Loucy (cell line): ENCODE measurements at regions not wholly inside any gene's neighbourhood (a gene's known extent, or its start where the extent isn't known, plus 50 kb on each side); places are given as distances from the start of the nearest gene placed in this dataset.

ENCODE experiments used
- H2AFZ ChIP-seq: fragments of 200-600 bp; sonication (generic); 2 replicates; pipeline ENCODE4 v1.6.0; 2016; ENCODE audit warnings: antibody characterized with exemption, mild to moderate bottlenecking, low read length, moderate library complexity
- H3F3A ChIP-seq: fragments of 200-600 bp; 2 replicates; pipeline ENCODE4 v1.6.0; 2016; ENCODE audit warnings: antibody characterized with exemption, low read depth, mild to moderate bottlenecking
- H3K27me3 ChIP-seq: fragments of 200-600 bp; sonication (generic); 2 replicates; pipeline ENCODE4 v1.6.1; 2014; ENCODE audit warnings: low read length, mild to moderate bottlenecking; ENCODE audit not compliant: insufficient read depth, poor library complexity, severe bottlenecking
- H3K36me3 ChIP-seq: fragments of 200-600 bp; sonication (generic); 2 replicates; pipeline ENCODE4 v1.6.1; 2016; ENCODE audit warnings: low read length; ENCODE audit not compliant: insufficient read depth
- H3K4me1 ChIP-seq: fragments of 200-600 bp; sonication (generic); 2 replicates; pipeline ENCODE4 v1.5.1; 2014; ENCODE audit warnings: low read length, mild to moderate bottlenecking; ENCODE audit not compliant: insufficient read depth, poor library complexity, severe bottlenecking
- H3K4me2 ChIP-seq: fragments of 200-600 bp; sonication (generic); 2 replicates; pipeline ENCODE4 v1.6.0; 2014; ENCODE audit warnings: antibody characterized with exemption, low read length, low read depth, mild to moderate bottlenecking; ENCODE audit not compliant: poor library complexity, severe bottlenecking
- H3K4me3 ChIP-seq: fragments of 200-600 bp; sonication (generic); 2 replicates; pipeline ENCODE4 v1.5.1; 2014; ENCODE audit warnings: low read length, mild to moderate bottlenecking, mixed read lengths; ENCODE audit not compliant: poor library complexity, severe bottlenecking
- H3K79me2 ChIP-seq: fragments of 200-600 bp; sonication (generic); 2 replicates; pipeline ENCODE4 v1.6.1; 2014; ENCODE audit warnings: low read length; ENCODE audit not compliant: insufficient read depth
- H3K9ac ChIP-seq: fragments of 200-600 bp; sonication (generic); 2 replicates; pipeline ENCODE4 v1.6.0; 2014; ENCODE audit warnings: mild to moderate bottlenecking, low read depth, low read length, moderate library complexity; ENCODE audit not compliant: poor library complexity, severe bottlenecking
- H3K9me2 ChIP-seq: fragments of 200-600 bp; sonication (generic); replicated peaks from 2 replicates; pipeline ENCODE4 v1.6.1; 2016; ENCODE audit warnings: low read depth, low read length, mixed read lengths
- H3K9me3 ChIP-seq: fragments of 200-600 bp; sonication (generic); 2 replicates; pipeline ENCODE4 v1.6.1; 2014; ENCODE audit warnings: mild to moderate bottlenecking, antibody characterized with exemption, low read length, low read depth; ENCODE audit not compliant: insufficient read depth
- H4K20me1 ChIP-seq: fragments of 200-600 bp; sonication (generic); 2 replicates; pipeline ENCODE4 v1.6.0; 2014; ENCODE audit warnings: antibody characterized with exemption, low read length, mild to moderate bottlenecking; ENCODE audit not compliant: insufficient read depth, poor library complexity, severe bottlenecking
- EZH2phosphoT487 ChIP-seq: fragments of 200-600 bp; IDR thresholded peaks from 2 replicates; pipeline ENCODE4 v1.6.1; 2018; ENCODE audit warnings: antibody characterized with exemption, mild to moderate bottlenecking, moderate library complexity, borderline replicate concordance
- TF ChIP-seq, protein P1 (sequence below): fragments of 200-600 bp; sonication (generic); conservative IDR thresholded peaks from 2 replicates; pipeline ENCODE4 v1.5.1; 2014; ENCODE audit warnings: mild to moderate bottlenecking, antibody characterized with exemption, low read length

DNA sequence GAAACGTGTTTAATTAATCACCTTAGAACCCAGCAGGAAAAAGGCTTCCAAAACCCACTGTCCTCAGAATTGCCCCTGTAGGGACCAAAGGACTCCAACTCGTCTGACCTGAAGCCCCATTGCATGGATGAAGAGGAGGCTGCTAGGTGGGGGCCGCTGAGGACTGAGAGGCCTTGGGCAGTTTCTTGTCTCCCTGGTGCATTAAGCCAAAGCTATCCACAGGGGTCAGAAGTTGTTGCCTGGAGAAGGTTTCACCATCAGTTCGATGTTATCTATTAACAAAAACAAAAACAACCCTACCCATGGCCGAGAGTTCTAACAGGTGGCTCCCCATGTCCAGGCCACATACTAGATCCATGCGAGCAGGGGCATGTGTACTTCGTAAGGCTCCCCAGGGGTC is 120.9 kb upstream of the CD93 start:
- H3K9me3 ChIP-seq: no peaks in the 10 kb centered on the region
- H3K4me3 ChIP-seq: no peak overlapping the region
- H3K9ac ChIP-seq: no peak overlapping the region
- no peak overlapping the region for H2AFZ ChIP-seq
- no peak overlapping the region for H3K4me2 ChIP-seq
- H3K36me3 ChIP-seq: no peaks in the 10 kb centered on the region
- H3K27me3 ChIP-seq: no peaks in the 10 kb centered on the region
- H3K79me2 ChIP-seq: no peaks in the 10 kb centered on the region
- no peaks in the 10 kb centered on the region for H3F3A ChIP-seq
- H3K4me1 ChIP-seq: no peaks in the 10 kb centered on the region
- H3K9me2 ChIP-seq: no peaks in the 10 kb centered on the region
- H4K20me1 ChIP-seq: no peaks in the 10 kb centered on the region
- TF ChIP-seq EZH2phosphoT487: no peak
- TF ChIP-seq, protein P1, sequence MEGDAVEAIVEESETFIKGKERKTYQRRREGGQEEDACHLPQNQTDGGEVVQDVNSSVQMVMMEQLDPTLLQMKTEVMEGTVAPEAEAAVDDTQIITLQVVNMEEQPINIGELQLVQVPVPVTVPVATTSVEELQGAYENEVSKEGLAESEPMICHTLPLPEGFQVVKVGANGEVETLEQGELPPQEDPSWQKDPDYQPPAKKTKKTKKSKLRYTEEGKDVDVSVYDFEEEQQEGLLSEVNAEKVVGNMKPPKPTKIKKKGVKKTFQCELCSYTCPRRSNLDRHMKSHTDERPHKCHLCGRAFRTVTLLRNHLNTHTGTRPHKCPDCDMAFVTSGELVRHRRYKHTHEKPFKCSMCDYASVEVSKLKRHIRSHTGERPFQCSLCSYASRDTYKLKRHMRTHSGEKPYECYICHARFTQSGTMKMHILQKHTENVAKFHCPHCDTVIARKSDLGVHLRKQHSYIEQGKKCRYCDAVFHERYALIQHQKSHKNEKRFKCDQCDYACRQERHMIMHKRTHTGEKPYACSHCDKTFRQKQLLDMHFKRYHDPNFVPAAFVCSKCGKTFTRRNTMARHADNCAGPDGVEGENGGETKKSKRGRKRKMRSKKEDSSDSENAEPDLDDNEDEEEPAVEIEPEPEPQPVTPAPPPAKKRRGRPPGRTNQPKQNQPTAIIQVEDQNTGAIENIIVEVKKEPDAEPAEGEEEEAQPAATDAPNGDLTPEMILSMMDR: no peak

DNA sequence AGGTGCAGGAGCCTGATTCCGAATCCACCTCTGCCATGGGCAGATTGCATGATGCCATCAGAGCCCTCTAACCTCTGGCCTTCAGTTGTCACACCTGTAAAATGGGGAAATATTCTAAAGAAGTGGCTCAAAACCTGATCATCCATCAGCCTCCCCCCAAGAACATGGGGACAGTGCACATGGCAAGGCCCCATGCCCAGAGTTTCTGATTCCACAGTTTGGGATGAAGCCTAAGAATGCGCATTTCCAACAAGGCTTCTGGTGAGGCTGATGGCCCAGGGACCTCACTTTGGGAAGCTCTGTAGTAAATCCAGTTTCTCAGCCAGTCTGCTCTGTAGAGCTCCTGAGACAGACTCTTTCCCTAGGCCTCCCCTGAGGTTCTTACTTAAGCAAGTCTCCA is 119.9 kb upstream of the CD93 start:
- TF ChIP-seq EZH2phosphoT487: no peak
- TF ChIP-seq, protein P1: no peak
- no peaks in the 10 kb centered on the region for H3K4me1 ChIP-seq
- no peak overlapping the region for H3K9ac ChIP-seq
- no peak overlapping the region for H3K4me3 ChIP-seq
- no peaks in the 10 kb centered on the region for H3K9me3 ChIP-seq
- H3K4me2 ChIP-seq: no peak overlapping the region
- H4K20me1 ChIP-seq: no peaks in the 10 kb centered on the region
- no peaks in the 10 kb centered on the region for H3F3A ChIP-seq
- no peaks in the 10 kb centered on the region for H3K36me3 ChIP-seq
- no peaks in the 10 kb centered on the region for H3K79me2 ChIP-seq
- H2AFZ ChIP-seq: no peak overlapping the region
- H3K27me3 ChIP-seq: no peaks in the 10 kb centered on the region
- no peaks in the 10 kb centered on the region for H3K9me2 ChIP-seq

DNA sequence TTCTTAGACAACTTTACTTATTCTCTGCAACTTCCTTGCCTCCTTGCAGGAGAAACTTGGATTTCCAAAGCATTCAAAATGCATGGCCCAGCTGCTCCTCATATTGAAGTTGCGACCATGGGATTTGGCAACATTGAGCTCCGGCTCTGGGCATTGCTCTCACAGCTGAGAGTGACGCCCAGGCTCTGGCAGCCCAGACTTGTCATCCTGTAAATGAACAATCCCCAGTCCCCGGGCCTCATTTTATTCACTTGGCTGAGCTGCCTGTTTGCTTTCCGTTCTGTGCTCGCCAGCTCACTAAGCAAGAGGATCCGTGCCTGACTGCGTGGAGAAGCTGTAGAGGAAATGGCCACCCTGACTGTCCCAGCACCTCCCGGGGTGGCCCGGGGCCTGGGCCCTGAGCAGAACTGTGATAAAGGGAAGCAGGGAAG is 119.5 kb upstream of the CD93 start:
- TF ChIP-seq, protein P1: no peak
- no peak for TF ChIP-seq EZH2phosphoT487
- H3F3A ChIP-seq: no peaks in the 10 kb centered on the region
- no peaks in the 10 kb centered on the region for H3K79me2 ChIP-seq
- no peaks in the 10 kb centered on the region for H3K9me3 ChIP-seq
- no peaks in the 10 kb centered on the region for H3K27me3 ChIP-seq
- no peaks in the 10 kb centered on the region for H3K9me2 ChIP-seq
- no peaks in the 10 kb centered on the region for H3K36me3 ChIP-seq
- no peaks in the 10 kb centered on the region for H3K4me1 ChIP-seq
- no peaks in the 10 kb centered on the region for H4K20me1 ChIP-seq
- no peak overlapping the region for H3K4me2 ChIP-seq
- no peak overlapping the region for H2AFZ ChIP-seq
- H3K9ac ChIP-seq: no peak overlapping the region
- H3K4me3 ChIP-seq: no peak overlapping the region
